ENCODE measurements at regions not wholly inside any gene's neighbourhood (a gene's known extent, or its start where the extent isn't known, plus 50 kb on each side); places are given as distances from the start of the nearest gene placed in this dataset.

- H3K4me1 ChIP-seq (ENCODE audit: control insufficient read depth, extremely low read depth, insufficient read depth, low read length), result no peaks in the 10 kb centered on the region
- no peaks in the 10 kb centered on the region for H4K20me1 ChIP-seq (replicated peaks; ENCODE audit: control insufficient read depth, extremely low read depth, insufficient read depth, low read length)
- H3K36me3 ChIP-seq (ENCODE audit: control insufficient read depth in 2 of 2, extremely low read depth in 1 of 2, insufficient read depth in 2 of 2, low read length in 2 of 2), result no peaks in the 10 kb centered on the region
- dilution Hi-C loops (cut with MboI; ENCODE audit: extremely low pct_ligation_motif_present, low sequenced_read_pairs), result no loop called here
- ChIA-PET CTCF (no interaction called here), POLR2A (no interaction called here)
- TF ChIP-seq POLR2A (IDR thresholded peaks at IDR 0.05; ENCODE audit: low read depth, low read length), result no peak
- TF ChIP-seq POLR2AphosphoS5 (IDR thresholded peaks at IDR 0.05; ENCODE audit: insufficient read depth, low read depth, low read length), result no peak
- no peak for TF ChIP-seq GATA2 (IDR thresholded peaks at IDR 0.05; ENCODE audit: insufficient read depth, insufficient read length, low read depth, low read length)
- no peak for TF ChIP-seq JUN (IDR thresholded peaks at IDR 0.05; ENCODE audit: borderline replicate concordance, insufficient read depth, insufficient read length, low read depth)
- no peak for TF ChIP-seq CTCF (IDR thresholded peaks at IDR 0.05; ENCODE audit: extremely low read depth in 1 of 2, insufficient read depth in 1 of 2, low read depth in 1 of 2, low read length in 2 of 2)
- TF ChIP-seq MYC (IDR thresholded peaks at IDR 0.05; ENCODE audit: low read depth, low read length), result no peak
- TF ChIP-seq EZH2 (IDR thresholded peaks at IDR 0.05; ENCODE audit: borderline replicate concordance, low read depth, low read length, severe bottlenecking), result no peak
- TF ChIP-seq, protein P1, sequence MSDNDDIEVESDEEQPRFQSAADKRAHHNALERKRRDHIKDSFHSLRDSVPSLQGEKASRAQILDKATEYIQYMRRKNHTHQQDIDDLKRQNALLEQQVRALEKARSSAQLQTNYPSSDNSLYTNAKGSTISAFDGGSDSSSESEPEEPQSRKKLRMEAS (IDR thresholded peaks at IDR 0.05; ENCODE audit: insufficient read depth, insufficient read length), result no peak
- TF ChIP-seq FOS (IDR thresholded peaks at IDR 0.05; ENCODE audit: borderline replicate concordance, insufficient read depth, low read length), result no peak
- H3K4me3 ChIP-seq (replicated peaks in 1 of 3; ENCODE audit: insufficient read depth in 1 of 3, low read depth in 1 of 3, low read length in 3 of 3), result no peak overlapping the region
- H3K4me2 ChIP-seq (ENCODE audit: insufficient read depth, low read length), result no peak overlapping the region
- no TSS peak for BruUV-seq (replicated peaks)
- no peaks in the 10 kb centered on the region for H3K9me1 ChIP-seq (replicated peaks; ENCODE audit: control insufficient read depth, extremely low read depth, insufficient read depth, low read length)
- H3K27ac ChIP-seq (ENCODE audit: insufficient read depth, low read depth, low read length), result no peak overlapping the region
- no peak for FAIRE-seq
- H3K79me2 ChIP-seq (ENCODE audit: control insufficient read depth, insufficient read depth, low read length), result no peaks in the 10 kb centered on the region
- intact Hi-C loops (cut with micrococcal nuclease), result no loop called here
- no peak overlapping the region for H3K9ac ChIP-seq (replicated peaks; ENCODE audit: extremely low read depth, insufficient read depth, low read length)
- no peak for DNase-seq (ENCODE audit: low read depth, low spot score)
- no peaks in the 10 kb centered on the region for H3K9me3 ChIP-seq (replicated peaks; ENCODE audit: control insufficient read depth, insufficient read depth, low read length)
- no peaks in the 10 kb centered on the region for H3K27me3 ChIP-seq (ENCODE audit: control insufficient read depth in 2 of 2, insufficient read depth in 2 of 2, low read length in 2 of 2)
- no peak overlapping the region for H2AFZ ChIP-seq (ENCODE audit: low read depth, low read length)
Measured at GRCh38 chr3:4047366-4047765, 248.1 kb downstream of the LRRN1 start.
